ENCODE measurements at regions not wholly inside any gene's neighbourhood (a gene's known extent, or its start where the extent isn't known, plus 50 kb on each side); places are given as distances from the start of the nearest gene placed in this dataset.
"Not testable (repeated sequence)": the region's sequence is repeated elsewhere in the genome, so short reads cannot be mapped to it uniquely, and the experiment has no call there.

DNA sequence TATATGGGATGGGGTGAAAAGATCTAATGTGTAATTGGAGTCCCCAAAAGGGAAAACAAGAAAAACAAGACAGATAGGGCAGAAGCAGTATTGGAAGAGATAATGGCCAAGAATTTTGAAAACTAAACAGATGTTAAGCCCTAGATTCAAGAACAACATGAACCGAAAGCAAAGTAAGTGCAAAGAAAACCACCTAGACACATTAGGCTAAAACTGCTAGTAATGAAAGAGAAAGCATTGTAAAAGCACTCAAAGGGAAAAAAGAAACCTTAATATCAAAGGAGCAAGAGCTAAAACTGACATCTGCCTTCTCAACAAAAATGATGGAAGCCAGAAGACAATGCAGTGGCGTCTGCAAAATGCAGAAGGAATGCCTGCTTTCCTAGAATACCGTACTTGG is 91.0 kb downstream of the CDRT15L2 start:
- not testable (repeated sequence) for H3K4me3 ChIP-seq (ENCODE audit: low read depth, low read length); H3K4me1 ChIP-seq; DNase-seq; H3K27me3 ChIP-seq; H3K36me3 ChIP-seq; H3K9me3 ChIP-seq

DNA sequence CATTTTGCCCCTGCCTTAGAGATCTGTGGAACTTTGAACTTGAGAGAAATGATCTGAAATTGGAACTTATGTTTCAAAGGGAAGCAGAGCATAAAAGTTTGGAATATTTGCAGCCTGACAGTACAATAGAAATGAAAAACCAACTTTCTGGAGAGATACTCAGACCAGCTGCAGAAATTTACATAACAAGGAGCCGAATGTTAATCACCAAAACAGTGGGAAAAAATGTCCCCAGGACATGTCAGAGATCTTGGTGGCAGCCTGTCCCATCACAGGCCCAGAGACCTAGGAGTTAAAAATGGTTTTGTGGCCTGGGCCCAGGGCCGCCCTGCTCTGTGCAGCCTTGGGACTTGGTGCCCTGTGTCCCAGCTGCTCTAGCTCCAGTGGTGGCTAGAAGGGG is 94.8 kb downstream of the CDRT15L2 start:
- not testable (repeated sequence) for H3K36me3 ChIP-seq, DNase-seq

DNA sequence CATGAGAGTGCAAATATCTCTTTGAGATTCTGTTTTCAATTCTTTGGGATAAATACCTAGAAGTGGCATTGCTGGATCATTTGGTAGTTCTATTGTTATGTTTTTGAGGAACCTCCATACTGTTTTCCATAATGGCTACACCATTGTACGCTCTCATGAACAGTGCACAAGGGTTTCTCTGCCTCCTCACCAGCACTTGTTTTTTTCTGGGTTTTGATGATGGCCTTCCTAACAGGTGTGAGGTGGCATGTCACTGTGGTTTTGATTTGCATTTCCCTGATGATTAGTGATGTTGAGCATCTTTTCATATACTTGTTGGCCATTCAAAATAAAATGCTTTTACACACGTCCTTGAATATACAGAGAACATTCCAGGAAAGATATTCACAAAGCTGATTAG is 96.2 kb downstream of the CDRT15L2 start:
- not testable (repeated sequence) for H3K4me1 ChIP-seq; H3K4me3 ChIP-seq (ENCODE audit: low read depth, low read length); DNase-seq; H3K36me3 ChIP-seq; H3K27me3 ChIP-seq; H3K9me3 ChIP-seq

More for the DNA sequence above, 94.8 kb downstream of the CDRT15L2 start:
- not testable (repeated sequence) for H3K27me3 ChIP-seq; H3K9me3 ChIP-seq; H3K4me1 ChIP-seq; H3K4me3 ChIP-seq (ENCODE audit: low read depth, low read length)

- H3K4me3 ChIP-seq (ENCODE audit: low read depth, low read length); H3K27me3 ChIP-seq; DNase-seq; H3K9me3 ChIP-seq; H3K4me1 ChIP-seq; H3K36me3 ChIP-seq: not testable (repeated sequence)
These were observed 97.1 kb downstream of the CDRT15L2 start for GRCh38 chr17:20676656-20677055.

- not testable (repeated sequence) for DNase-seq; H3K36me3 ChIP-seq; H3K27me3 ChIP-seq; H3K9me3 ChIP-seq; H3K4me3 ChIP-seq (ENCODE audit: low read depth, low read length); H3K4me1 ChIP-seq
These were observed 97.9 kb downstream of the CDRT15L2 start for GRCh38 chr17:20677469-20677868.

DNA sequence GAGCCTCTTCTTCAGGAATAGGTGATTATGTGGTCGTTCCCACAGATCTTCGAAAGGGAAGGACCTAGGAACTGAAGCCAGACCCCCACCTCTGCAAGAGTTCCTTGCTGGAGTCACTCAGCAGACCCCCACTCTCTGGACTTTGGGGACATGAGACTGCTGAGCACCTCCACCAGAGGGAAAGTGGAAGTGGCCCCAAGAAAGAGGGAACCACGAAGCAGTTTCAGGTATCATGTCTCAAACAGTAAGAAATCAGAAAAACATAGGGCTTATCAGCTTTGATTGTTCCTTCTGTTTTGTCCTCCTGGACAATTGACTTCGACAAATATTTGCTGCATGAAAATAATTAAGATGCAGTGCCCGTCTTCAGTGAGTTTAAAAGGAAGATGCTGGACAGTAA is 98.9 kb downstream of the CDRT15L2 start:
- not testable (repeated sequence) for H3K4me3 ChIP-seq (ENCODE audit: low read depth, low read length)

DNA sequence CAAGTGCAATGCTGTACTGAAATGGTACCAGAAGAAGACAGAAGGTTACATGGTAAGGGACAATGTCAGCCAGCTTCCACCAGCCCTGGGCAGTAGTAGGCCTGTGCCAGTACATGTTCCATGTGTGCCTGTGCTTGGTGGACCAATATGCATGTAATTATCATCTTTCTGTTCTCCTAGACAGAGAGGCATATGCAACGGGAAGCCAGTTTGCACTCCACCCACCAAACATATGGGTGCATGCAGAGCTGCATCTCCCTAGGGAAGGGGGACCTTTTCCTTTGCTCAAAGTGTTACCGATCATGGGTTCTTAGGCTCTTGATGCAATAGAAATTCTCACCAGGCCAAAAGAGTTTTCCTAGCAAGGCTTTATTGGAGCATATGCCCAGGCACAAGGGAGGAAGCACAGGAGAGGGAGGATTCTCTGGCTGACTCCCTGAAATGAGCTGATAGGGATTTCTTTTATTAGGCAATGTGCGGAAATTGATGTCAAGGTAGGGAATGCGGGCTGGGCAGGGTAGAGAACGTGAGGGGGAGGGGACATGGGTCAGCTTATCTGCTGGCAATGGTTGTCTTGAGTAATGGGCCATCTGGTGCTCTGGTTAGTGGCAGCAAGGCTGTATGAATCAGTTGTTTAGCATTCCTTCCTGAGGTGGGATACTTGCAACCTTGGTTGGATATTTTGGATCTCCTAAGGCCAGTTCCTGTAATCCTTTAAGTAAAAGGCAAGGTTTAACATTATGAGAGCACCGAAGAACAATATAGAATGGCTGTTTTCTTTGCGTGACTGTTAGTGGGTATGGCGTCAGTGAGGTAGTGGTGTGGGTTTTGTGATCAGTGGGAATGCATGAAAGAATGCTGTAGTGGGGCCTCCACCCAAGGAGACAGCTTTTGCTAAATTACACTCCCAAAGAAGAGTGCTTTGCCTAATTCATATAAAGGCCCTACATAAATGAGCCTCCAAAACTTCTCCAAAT is 102.5 kb downstream of the CDRT15L2 start:
- not testable (repeated sequence) for H3K4me3 ChIP-seq (ENCODE audit: low read depth, low read length); DNase-seq; H3K9me3 ChIP-seq; H3K36me3 ChIP-seq; H3K27me3 ChIP-seq; H3K4me1 ChIP-seq

More for the DNA sequence above, 98.9 kb downstream of the CDRT15L2 start:
- H3K36me3 ChIP-seq, H3K4me1 ChIP-seq, H3K27me3 ChIP-seq, H3K9me3 ChIP-seq, DNase-seq: not testable (repeated sequence)

- not testable (repeated sequence) for DNase-seq; H3K27me3 ChIP-seq; H3K36me3 ChIP-seq; H3K4me1 ChIP-seq; H3K9me3 ChIP-seq; H3K4me3 ChIP-seq (ENCODE audit: low read depth, low read length)
These were observed 104.2 kb downstream of the CDRT15L2 start for GRCh38 chr17:20683651-20684229.

GRCh38 chr17:20684975-20685374 is 105.5 kb downstream of the CDRT15L2 start:
- H3K27me3 ChIP-seq; H3K4me3 ChIP-seq (ENCODE audit: low read depth, low read length); H3K9me3 ChIP-seq; H3K4me1 ChIP-seq; DNase-seq; H3K36me3 ChIP-seq: not testable (repeated sequence)

DNA sequence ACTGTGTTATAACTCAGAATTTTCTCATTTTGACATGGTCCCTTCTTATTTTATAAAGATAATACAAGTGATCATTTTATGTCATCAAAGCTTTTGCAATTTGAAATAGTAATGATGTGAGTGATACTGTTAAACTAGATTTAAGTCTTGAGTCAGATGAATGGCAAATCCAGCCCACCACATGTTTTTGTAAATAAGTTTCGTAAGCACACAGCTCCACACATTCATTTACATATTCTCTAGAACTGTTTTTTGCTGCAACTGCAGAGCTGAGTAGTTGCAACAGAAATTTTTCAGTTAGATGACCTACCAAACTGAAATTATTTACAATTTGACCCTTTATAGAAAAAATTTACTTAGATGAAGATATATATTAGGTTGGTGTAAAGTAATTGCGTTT is 108.1 kb downstream of the CDRT15L2 start:
- H3K27me3 ChIP-seq; H3K4me1 ChIP-seq; H3K36me3 ChIP-seq; DNase-seq; H3K4me3 ChIP-seq (ENCODE audit: low read depth, low read length); H3K9me3 ChIP-seq: not testable (repeated sequence)

DNA sequence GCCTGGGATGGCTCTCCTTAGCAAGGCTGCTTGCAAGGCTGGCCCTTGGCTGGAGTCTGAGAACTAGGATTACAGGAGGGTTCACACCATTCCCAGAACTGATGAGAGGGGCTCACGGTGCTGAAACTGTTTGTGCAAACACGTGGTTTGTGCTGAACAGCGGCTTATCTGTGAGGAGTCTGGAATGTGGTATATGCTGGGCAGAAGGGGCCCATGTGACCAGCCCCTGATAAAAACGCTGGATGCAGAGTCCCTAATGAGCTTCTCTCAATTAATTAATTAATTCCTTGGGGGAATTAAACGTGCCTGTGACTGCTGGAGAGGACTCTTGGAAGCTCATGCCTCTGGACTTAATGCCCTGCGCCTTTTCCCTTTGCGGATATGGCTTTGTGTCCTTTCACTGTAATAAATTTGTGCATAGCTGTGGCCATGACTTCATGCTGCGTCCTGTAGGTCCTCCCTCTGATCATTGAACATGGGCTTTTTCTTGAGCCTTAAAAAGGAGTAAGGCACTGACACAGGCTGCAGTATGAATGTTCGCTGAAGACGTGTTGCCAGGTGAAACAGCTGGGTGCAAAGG is 109.7 kb downstream of the CDRT15L2 start:
- not testable (repeated sequence) for H3K36me3 ChIP-seq; DNase-seq; H3K27me3 ChIP-seq; H3K4me3 ChIP-seq (ENCODE audit: low read depth, low read length); H3K4me1 ChIP-seq; H3K9me3 ChIP-seq

GRCh38 chr17:20692706-20693105 is 113.2 kb downstream of the CDRT15L2 start:
- not testable (repeated sequence) for H3K36me3 ChIP-seq; H3K4me1 ChIP-seq; H3K27me3 ChIP-seq; H3K4me3 ChIP-seq (ENCODE audit: low read depth, low read length); DNase-seq; H3K9me3 ChIP-seq

DNA sequence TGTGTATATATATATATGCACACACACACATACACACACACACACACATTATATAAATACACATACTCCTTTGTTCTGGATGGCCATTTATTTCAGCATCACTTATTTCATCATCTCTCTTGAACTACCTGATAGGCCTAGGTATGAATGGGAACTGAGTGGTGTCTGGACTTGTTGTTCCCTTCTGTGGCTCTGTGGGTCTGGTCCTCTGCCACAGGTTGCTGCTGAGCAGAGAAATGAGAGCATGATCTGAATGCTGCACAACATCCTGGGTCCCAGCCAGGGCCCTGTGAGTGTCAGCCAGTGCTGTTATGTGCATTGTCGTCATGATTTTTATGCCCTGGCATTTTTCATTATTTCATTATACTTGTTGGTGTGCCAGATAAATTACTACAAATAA is 116.3 kb downstream of the CDRT15L2 start:
- H3K27me3 ChIP-seq; H3K4me1 ChIP-seq; H3K36me3 ChIP-seq; H3K9me3 ChIP-seq; DNase-seq; H3K4me3 ChIP-seq (ENCODE audit: low read depth, low read length): not testable (repeated sequence)

GRCh38 chr17:20698463-20699206 is 119.1 kb downstream of the CDRT15L2 start:
- DNase-seq; H3K36me3 ChIP-seq; H3K9me3 ChIP-seq; H3K4me3 ChIP-seq (ENCODE audit: low read depth, low read length); H3K27me3 ChIP-seq; H3K4me1 ChIP-seq: not testable (repeated sequence)

- H3K4me3 ChIP-seq (ENCODE audit: low read depth, low read length); DNase-seq; H3K27me3 ChIP-seq; H3K4me1 ChIP-seq; H3K36me3 ChIP-seq; H3K9me3 ChIP-seq: not testable (repeated sequence)
These were observed 121.0 kb downstream of the CDRT15L2 start for GRCh38 chr17:20700528-20700927.

All from BE2C (cell line).